H1 (cell line): ENCODE measurements at regions not wholly inside any gene's neighbourhood (a gene's known extent, or its start where the extent isn't known, plus 50 kb on each side); places are given as distances from the start of the nearest gene placed in this dataset.

Source experiments
- CBX5 ChIP-seq: fragments of 300-800, 300-1000 bp; sonication (generic); IDR thresholded peaks from 2 replicates; pipeline ENCODE4 v1.7.1; 2016; ENCODE audit warnings: antibody characterized with exemption, low read length, low read depth
- CHD7 ChIP-seq: fragments of 300-600 bp; sonication (generic); IDR thresholded peaks from 2 replicates; pipeline ENCODE4 v1.7.1; 2012; ENCODE audit warnings: low read length, moderate library complexity, mild to moderate bottlenecking, inconsistent platforms; ENCODE audit not compliant: insufficient replicate concordance

DNA sequence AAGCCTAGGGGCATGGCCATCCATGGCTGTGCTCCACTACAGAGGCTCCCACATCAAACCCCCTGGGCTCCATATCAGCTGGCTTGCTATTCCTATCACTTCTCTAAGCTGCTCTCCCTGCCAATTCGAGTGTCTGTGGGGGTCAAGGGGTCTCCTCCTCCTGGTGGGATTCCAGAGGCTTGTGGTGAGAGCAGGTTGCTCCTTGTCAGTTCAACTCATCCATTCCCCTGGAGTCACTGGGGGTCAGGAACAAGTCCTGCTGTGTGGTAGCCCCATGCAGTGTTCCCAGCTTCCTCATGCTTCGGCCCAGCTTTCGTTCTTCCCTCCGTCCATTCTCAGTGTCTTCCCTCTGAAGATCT is 86.6 kb upstream of the UNC5B start (continued):
- no peak for TF ChIP-seq CHD7
- TF ChIP-seq CBX5 = no peak
